H1 (cell line): ENCODE measurements at regions not wholly inside any gene's neighbourhood (a gene's known extent, or its start where the extent isn't known, plus 50 kb on each side); places are given as distances from the start of the nearest gene placed in this dataset.

Experiments
- CHD7 ChIP-seq: fragments of 300-600 bp; sonication (generic); IDR thresholded peaks from 2 replicates; pipeline ENCODE4 v1.7.1; 2012; ENCODE audit warnings: low read length, moderate library complexity, mild to moderate bottlenecking, inconsistent platforms; ENCODE audit not compliant: insufficient replicate concordance
- FOSL1 ChIP-seq: IDR thresholded peaks from 2 replicates; pipeline ENCODE4 v1.6.1; 2011; ENCODE audit warnings: mild to moderate bottlenecking, low read depth, low read length, moderate library complexity; ENCODE audit not compliant: insufficient read depth
- POLR2A ChIP-seq, 2 experiments: IDR thresholded peaks; 1 replicate in 1 of 2; 2 replicates in 1 of 2; pipeline ENCODE4 v1.6.1; 2011; ENCODE audit warnings: low read depth in 2 of 2, low read length in 2 of 2, mild to moderate bottlenecking in 2 of 2; ENCODE audit errors: control extremely low read depth in 1 of 2

- TF ChIP-seq CHD7 (no peak), POLR2A (IDR thresholded peaks at IDR 0.05; ENCODE audit: control extremely low read depth in 1 of 2, low read depth in 2 of 2, low read length in 2 of 2) (no peak), FOSL1 (no peak)
Observed at GRCh38 chr12:81874586-81874985, 115.4 kb upstream of the PPFIA2 start (continued).
